Stimulated activated naive CD4-positive, alpha-beta T cell (primary cell): ENCODE measurements at regions not wholly inside any gene's neighbourhood (a gene's known extent, or its start where the extent isn't known, plus 50 kb on each side); places are given as distances from the start of the nearest gene placed in this dataset.

Source experiments
- DNase-seq, 6 experiments: peaks; one replicate each; lab custom pipeline; 2025; lab: John Stamatoyannopoulos, UW

DNA sequence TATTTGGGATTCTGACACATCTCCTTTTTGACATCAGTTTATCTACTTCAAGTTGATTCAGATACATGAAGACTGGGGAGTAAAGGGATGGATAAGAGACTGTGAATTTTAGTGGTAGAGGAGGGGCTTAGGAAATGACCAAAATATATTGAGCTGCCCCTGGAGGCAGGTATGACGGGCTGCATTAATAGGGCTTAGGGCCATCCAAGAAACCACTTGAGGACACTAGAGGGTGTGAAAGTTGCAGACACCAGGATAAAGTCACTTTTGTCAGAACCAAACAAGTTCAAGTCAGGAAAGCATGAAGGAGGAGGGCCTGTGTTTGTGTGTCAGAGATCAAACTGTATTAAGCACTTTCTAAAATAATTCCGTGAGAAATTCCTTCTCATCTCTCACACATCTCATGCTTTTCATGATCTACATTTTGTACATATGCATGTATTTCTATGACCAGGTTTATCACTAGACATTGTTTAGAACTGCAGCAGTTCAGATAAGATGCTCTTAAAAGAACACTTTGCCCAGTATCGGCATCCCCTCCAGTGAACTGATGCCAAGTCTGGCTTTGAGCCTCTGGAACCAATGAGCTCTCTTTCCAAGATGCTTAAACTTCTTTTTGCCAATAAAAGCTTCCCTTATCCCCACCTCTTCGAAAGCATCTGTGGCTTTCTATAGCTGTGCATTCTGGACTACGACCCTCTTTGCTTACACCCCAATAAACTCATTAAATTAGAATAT is 136.9 kb downstream of the SLC38A1 start:
- no peak for DNase-seq

DNA sequence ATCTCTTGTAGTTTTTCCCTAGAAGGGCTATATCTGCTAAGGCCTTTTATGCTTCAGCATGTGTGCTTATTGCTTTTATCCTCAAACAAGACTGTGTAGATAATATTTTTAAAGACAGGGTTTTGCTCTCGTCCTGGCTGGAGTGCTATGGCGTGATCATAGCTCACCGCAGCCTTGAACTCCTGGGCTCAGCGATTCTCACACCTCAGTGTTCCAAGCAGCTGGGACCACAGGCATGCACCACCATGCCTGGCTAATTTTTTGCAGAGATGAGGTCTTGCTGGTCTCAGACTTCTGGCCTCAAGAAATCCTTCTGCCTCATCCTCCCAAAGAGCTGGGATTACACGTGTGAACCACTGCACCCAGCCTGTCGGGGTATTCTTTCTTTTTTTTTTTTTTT is 137.3 kb upstream of the SCAF11 start:
- DNase-seq = no peak

- no peak for DNase-seq
These were observed 135.8 kb upstream of the SCAF11 start for GRCh38 chr12:46126050-46126727.

DNA sequence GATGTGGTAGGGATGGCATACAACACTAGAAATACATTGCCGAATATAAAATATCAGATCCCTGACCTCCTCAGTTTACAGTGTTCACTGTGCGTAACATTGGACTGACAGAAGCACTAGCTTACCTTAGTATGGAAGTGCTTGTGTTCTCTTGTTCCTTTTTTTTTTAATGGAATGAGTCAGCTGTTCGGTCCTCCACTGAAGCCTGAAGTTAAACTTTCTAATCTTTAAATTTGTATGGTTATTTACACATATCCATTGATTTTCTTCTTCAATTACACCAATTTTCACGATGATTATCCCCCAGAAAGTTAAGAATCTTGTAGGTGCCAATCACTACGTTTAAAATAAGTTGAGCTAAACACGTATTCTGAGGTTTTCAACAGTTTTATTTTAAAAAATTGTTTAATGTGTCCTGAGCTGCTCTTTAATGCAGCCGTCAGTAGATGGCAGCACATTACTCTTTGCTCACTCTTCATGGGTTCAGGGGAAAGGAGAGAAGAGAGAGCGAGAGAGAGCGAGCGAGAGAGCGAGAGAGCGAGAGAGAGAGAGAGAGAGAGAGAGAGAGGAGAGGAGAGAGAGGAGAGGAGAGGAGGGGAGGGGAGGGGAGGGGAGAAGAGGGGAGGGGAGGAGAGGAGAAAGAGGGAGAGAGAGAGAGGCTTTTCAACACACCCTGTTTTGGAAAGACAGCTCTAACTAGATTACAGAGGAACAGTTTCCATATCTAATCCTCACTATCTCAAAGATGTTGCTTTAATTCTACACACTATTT is 134.7 kb upstream of the SCAF11 start:
- peak in 5 of 6 experiments; percentile 23 to 59 (median 40) for DNase-seq

GRCh38 chr12:46124132-46124847 is 133.9 kb upstream of the SCAF11 start:
- DNase-seq = no peak

DNA sequence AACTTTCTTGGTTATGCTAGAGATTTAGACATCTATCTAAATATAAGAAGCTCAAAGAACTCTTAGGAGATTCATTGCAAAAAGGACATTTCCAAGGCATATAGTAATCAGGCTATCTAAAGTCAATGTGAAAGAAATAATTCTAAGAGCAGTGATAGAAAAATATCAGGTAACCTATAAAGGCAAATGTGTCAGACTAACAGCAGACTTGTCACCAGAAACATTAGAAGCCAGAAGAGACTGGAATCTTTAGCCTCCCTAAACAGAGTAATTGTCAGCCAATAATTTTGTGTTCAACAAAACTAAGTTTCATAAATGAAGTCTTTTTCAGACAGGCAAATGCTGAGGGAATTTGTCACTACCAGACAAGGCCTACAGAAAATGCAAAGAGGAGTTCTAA is 122.0 kb upstream of the SCAF11 start:
- no peak for DNase-seq

- no peak for DNase-seq
These were observed 121.3 kb upstream of the SCAF11 start for GRCh38 chr12:46111715-46112114.

DNA sequence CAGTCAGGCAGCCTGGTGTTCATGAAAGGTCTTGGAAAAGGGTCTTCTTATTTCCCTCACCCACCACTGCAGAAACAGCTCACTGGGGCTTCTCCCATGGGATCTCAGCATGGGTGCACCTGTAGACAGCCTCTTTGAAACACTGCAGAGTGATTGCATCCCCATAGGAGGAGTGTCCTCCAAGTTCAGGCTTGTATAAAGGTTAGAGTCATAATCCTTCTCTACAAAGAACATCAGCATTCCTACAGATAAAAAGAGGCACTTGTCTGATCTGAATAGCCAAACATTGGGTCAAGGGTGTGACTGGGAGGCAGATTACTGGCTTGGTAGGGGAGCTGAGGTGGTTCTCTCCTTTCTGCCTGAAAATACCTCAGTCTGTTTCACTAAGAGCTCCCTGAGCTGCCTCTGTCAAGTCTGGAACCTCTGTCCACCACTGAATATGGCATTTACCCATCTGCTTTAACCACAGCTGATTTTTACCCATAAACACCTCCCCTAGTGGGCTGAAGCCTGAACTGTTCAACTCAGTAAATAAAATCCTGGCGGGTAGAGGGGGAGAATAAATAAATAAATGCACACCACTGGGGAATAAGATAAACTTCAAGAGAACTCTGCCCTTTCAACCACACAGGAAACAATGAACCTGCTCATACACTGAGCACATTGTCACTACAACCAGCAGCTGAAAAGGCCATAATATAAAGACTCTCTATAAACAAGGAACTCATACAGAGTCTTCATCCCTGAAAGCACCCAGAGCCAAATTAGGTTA is 120.7 kb upstream of the SCAF11 start:
- no peak for DNase-seq

GRCh38 chr12:46110223-46110611 is 119.8 kb upstream of the SCAF11 start:
- DNase-seq = no peak

DNA sequence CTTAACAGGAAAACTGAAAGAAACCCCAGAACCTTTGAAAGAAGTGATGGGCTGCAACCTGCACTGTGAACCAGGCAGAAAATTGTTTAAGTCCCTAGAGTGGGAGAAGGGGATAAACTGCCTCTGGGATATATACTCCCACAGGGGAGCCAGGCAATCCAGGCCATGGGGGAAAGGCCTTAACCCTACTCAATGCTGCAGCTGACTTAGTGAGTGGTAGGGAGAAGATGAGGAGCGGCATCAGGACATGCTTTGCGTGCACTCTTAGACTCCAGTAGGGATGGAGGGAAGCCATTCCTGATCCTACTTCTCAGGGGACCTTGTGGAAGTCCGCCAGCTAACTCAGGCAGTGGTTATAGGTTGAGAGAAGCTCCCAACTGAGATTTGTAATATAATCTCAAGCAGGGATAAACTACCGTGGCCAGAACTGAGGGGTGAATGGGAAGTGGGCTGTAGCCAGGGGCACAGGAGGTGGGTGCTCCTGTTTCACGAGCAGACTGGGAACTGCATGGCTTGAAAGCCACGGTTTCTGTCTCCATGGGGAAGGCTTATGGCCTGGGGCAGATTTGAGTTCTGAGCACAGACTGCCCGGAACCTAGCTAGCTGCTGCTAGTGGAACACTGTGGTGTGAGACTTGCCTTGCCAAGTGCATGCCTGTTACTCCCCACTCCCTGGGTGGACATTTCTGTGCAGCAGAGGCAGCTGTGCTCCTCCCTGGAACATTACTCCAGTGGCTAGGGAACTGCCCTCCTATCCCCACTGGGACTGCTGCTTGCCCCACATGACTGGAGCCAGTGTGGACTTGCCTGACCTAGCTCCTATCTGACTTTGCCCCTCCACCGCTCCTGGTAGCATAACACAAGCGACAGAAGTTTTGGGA is 119.2 kb upstream of the SCAF11 start:
- no peak for DNase-seq

GRCh38 chr12:46108721-46109120 is 118.3 kb upstream of the SCAF11 start:
- no peak for DNase-seq

DNA sequence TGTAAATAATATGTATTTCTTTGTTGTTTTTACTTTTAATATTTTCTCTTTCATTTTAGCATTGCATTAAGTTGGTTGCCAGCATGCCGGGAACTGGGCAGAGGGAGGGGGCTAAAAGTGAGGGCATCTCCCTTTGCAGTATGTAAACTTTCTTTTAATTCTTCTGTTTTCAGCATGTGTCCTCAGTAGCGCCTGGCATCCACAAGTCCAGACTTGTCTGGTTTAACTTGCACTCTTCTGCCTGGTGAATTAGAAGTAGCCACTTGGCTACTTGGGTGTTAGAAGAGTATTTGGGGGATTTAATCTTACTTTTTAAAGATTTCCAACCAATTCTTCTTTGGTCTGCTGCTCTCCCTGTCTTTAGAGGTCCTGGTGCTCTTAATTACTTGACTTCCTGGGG is 117.2 kb upstream of the SCAF11 start:
- no peak for DNase-seq

DNA sequence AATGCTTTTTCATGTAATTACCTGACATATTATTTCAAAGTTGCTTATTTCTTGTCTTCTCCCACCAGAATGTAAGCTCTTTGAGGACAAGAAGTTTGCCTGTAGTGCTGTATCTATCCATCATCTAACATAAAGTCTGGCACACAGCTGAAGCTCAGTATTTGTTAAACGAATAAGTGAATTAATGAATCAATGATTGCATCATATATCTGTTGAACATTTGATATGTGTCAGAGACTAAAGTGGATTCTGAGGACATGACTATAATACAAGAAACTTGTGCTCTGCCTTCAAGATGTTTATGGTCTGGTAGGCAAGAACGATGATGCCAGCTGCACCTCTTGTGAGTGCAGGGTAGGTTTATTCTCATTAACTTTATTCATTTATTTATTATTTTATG is 115.4 kb upstream of the SCAF11 start:
- no peak for DNase-seq

DNA sequence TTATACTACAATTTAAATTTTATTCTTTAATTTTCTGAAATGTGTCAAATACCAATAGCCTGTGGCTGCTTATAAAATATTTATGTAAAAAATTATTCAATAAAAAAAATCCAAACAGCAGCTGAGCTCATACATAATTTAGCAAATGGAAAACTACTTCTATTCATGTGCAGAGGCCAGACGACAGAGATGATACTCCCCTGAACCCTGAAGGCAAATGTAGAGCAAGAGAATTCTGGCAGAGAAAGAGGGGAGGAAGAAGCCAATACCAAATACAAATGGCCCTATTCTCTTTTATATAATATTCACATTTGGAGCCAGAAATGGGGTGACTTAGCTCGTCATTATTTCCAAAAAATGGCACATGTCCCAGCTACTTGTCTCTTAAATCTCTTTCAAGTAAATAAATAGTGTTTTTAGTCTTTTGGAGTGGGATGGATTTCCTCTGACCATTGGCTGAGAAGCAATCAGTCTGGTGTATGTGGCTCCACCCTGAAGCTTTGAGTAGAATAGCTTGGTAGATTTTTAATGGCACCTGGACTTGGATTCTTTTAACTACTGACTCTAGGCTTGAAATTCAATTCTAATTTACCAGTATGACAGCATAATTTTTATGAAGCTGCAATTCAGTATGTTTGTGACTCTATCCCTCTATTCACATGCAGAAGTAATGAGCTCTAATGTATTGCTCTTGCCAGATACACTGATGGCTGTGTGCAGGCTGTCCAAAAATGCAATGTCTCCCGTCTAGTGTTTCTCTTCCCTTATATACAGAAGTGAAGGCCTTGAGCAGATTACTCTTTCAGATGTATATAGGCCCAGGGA is 113.4 kb upstream of the SCAF11 start:
- no peak for DNase-seq

DNA sequence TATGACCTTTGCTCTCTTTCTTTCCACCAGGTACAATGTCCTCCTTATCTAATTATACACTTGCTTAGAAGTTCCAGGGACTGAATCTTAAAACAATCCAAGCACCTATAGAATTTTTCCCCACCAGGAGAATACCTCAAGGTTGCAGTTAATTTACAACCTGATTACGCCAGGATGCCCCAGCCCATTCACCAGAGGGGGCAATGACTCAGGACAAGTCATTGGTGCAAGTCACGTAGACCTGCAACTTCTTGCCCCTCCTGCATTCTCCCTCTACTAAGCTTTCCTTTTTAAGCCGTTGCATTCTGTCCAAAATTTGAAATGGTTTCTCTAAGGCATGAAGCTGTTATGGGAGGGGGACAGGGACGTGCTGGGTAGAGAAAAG is 111.1 kb upstream of the SCAF11 start:
- no peak for DNase-seq

DNA sequence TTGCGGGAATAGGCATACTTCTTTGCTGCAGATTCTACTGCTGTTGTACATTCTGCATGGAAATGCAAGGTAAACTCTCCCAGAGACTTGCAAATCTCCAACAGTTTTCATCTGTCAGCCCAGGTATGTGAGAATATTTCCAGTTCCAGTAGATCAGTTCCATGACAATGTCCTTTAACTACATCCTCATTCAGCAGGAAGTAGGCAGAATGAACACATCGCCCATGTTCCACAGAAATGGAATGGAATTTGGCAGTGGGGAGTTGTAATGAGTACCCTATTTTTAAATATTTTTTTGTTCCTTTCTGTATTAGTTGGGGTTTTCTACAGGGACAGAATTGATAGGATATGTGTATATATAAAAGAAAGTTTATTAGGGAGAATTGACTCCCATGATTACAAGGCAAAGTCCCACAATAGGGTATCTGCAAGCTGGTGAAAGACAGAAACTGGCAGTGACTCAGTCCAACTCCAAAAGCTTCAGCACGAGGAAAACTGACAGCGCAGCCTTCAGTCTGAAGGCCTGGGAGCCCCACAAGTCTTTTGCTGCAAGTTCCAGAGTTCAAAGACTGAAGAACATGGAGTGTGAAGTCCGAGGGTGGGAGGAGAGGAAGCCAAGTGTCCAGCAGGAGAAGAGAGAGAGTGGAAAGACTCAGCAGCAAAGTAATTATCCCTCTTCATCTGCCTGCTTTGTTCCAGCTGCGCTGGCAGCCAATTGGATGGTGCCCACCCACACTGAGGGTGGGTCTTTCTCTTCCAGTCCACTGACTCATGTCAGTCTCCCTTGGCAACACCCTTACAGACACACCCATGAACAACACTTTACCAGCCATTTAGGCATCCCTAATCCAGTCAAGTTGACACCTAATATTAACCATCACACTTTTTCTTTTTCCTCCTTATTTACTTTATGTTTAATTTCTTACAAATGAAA is 110.4 kb upstream of the SCAF11 start:
- DNase-seq = no peak

- no peak for DNase-seq
These were observed 99.2 kb upstream of the SCAF11 start for GRCh38 chr12:46089414-46090162.

DNA sequence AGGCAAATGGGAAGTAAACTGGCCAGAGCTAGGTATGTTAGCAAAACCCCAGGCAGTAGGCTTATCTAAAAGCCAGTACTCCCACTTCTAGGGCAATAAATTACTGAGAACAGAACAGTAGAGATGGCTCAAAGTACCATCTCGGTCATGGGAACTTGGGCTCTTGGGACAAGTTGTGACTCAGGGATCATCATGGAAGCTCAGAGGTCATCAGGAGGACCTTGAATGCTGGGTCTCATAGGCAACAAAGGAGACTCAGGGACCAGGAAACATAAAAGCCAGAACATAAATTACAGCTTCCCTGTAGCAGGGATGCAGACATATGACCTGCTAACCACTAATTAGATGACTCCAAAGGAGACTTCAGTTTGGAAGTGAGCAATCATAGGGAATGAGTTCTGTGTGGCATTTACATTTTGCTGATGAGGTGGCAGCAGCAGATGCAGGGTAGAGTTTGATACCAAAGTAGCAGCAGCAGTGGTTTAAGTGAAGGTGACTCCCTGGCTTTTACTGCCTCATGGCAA is 97.6 kb upstream of the SCAF11 start:
- DNase-seq = no peak
